GM23338 (cell line): ENCODE measurements at regions not wholly inside any gene's neighbourhood (a gene's known extent, or its start where the extent isn't known, plus 50 kb on each side); places are given as distances from the start of the nearest gene placed in this dataset.

Source experiments
- ATAC-seq: fragments of 200-7000 bp; cut with Tn5 transposase; 3 replicates; pipeline ENCODE4 v1.9.1; 2020
- DNase-seq: peaks from one replicate; pipeline ENCODE4 v3.0.0-alpha.2; 2015; ENCODE audit warnings: low spot score
- H2AFZ ChIP-seq: fragments of 200-600 bp; sonication (generic); 2 replicates; pipeline ENCODE4 v1.8.0; 2016; ENCODE audit warnings: antibody characterized with exemption, mild to moderate bottlenecking, moderate library complexity
- H3F3A ChIP-seq: fragments of 200-600 bp; sonication (generic); replicated peaks from 2 replicates; pipeline ENCODE4 v1.8.0; 2017; ENCODE audit warnings: antibody characterized with exemption, mixed run types, low read depth
- H3K27ac ChIP-seq: fragments of 200-600 bp; sonication (generic); 2 replicates; pipeline ENCODE4 v1.6.1; 2016; ENCODE audit warnings: low read depth
- H3K27me3 ChIP-seq: fragments of 200-600 bp; sonication (generic); 2 replicates; pipeline ENCODE4 v1.8.0; 2016; ENCODE audit warnings: mild to moderate bottlenecking, mixed run types, moderate library complexity; ENCODE audit not compliant: insufficient read depth
- H3K36me3 ChIP-seq: fragments of 200-600 bp; sonication (generic); 2 replicates; pipeline ENCODE4 v1.8.0; 2016; ENCODE audit warnings: mild to moderate bottlenecking; ENCODE audit not compliant: insufficient read depth
- H3K4me1 ChIP-seq: fragments of 200-600 bp; sonication (generic); 2 replicates; pipeline ENCODE4 v1.8.0; 2016; ENCODE audit warnings: mild to moderate bottlenecking, moderate library complexity; ENCODE audit not compliant: insufficient read depth
- H3K4me2 ChIP-seq: fragments of 200-600 bp; sonication (generic); 2 replicates; pipeline ENCODE4 v1.7.1; 2017; ENCODE audit warnings: mixed run types
- H3K4me3 ChIP-seq: fragments of 200-600 bp; sonication (generic); 2 replicates; pipeline ENCODE4 v1.6.1; 2016; ENCODE audit warnings: mixed run types
- H3K79me2 ChIP-seq: fragments of 200-600 bp; sonication (generic); replicated peaks from 2 replicates; pipeline ENCODE4 v1.8.0; 2017; ENCODE audit warnings: mild to moderate bottlenecking; ENCODE audit not compliant: insufficient read depth
- H3K9me2 ChIP-seq: fragments of 200-600 bp; sonication (generic); 2 replicates; pipeline ENCODE4 v1.8.0; 2017; ENCODE audit not compliant: insufficient read depth
- H4K20me1 ChIP-seq: fragments of 200-600 bp; sonication (generic); replicated peaks from 2 replicates; pipeline ENCODE4 v1.8.0; 2017; ENCODE audit warnings: mild to moderate bottlenecking; ENCODE audit not compliant: insufficient read depth
- H3K27ac Mint-ChIP-seq: 2 replicates; pipeline ENCODE4 v1.8.0; 2020; ENCODE audit warnings: inconsistent platforms, mild to moderate bottlenecking, moderate library complexity, mixed read lengths
- H3K27me3 Mint-ChIP-seq: 3 replicates; pipeline ENCODE4 v1.8.0; 2022; ENCODE audit warnings: low read depth, mild to moderate bottlenecking, moderate library complexity, mixed read lengths, inconsistent platforms; ENCODE audit not compliant: insufficient read depth, poor library complexity
- H3K36me3 Mint-ChIP-seq: 3 replicates; pipeline ENCODE4 v1.8.0; 2021; ENCODE audit warnings: low read depth, mild to moderate bottlenecking, inconsistent platforms, moderate library complexity, mixed read lengths
- H3K4me1 Mint-ChIP-seq: 3 replicates; pipeline ENCODE4 v1.8.0; 2020; ENCODE audit warnings: mild to moderate bottlenecking, inconsistent platforms, mixed read lengths
- H3K4me3 Mint-ChIP-seq: 3 replicates; pipeline ENCODE4 v1.8.0; 2021; ENCODE audit warnings: moderate library complexity, mild to moderate bottlenecking, inconsistent platforms, mixed read lengths
- H3K9me3 Mint-ChIP-seq: 3 replicates; pipeline ENCODE4 v1.8.0; 2020; ENCODE audit warnings: moderate library complexity, mild to moderate bottlenecking, inconsistent platforms, mixed read lengths
- CREB1 ChIP-seq: fragments of 250-450 bp; sonication (Bioruptor Pico); IDR thresholded peaks from 2 replicates; pipeline ENCODE4 v1.5.0; 2020; ENCODE audit warnings: low read depth, mild to moderate bottlenecking, moderate library complexity
- CTCF ChIP-seq, 2 experiments: fragments of 200-600 bp in 1 of 2; sonication (generic) in 1 of 2; conservative IDR thresholded peaks; 2 replicates each; pipeline versions ENCODE4 v1.5.1 to v1.6.1; 2016 to 2017; ENCODE audit warnings: antibody characterized with exemption in 2 of 2, low read depth in 2 of 2, mild to moderate bottlenecking in 2 of 2, moderate library complexity in 1 of 2
- ETS1 ChIP-seq: IDR thresholded peaks from 2 replicates; pipeline ENCODE4 v1.6.1; 2016; ENCODE audit warnings: antibody characterized with exemption
- EZH2 ChIP-seq: fragments of 200-600 bp; sonication (generic); IDR thresholded peaks from one replicate; pipeline ENCODE4 v1.8.0; 2017; ENCODE audit warnings: antibody characterized with exemption, mild to moderate bottlenecking, low read depth; ENCODE audit not compliant: unreplicated experiment
- EZH2phosphoT487 ChIP-seq: fragments of 200-600 bp; sonication (generic); IDR thresholded peaks from one replicate; pipeline ENCODE4 v1.8.1; 2018; ENCODE audit warnings: antibody characterized with exemption; ENCODE audit not compliant: unreplicated experiment
- JUNB ChIP-seq: IDR thresholded peaks from one replicate; pipeline ENCODE4 v1.6.1; 2016; ENCODE audit warnings: antibody characterized with exemption; ENCODE audit not compliant: unreplicated experiment
- NANOG ChIP-seq: IDR thresholded peaks from 2 replicates; pipeline ENCODE4 v1.6.1; 2016; ENCODE audit warnings: antibody characterized with exemption, borderline replicate concordance
- POLR2AphosphoS5 ChIP-seq: IDR thresholded peaks from 2 replicates; pipeline ENCODE4 v1.6.1; 2016; ENCODE audit warnings: antibody characterized with exemption, low read depth
- REST ChIP-seq: IDR thresholded peaks from one replicate; pipeline ENCODE4 v1.6.1; 2018; ENCODE audit warnings: antibody characterized with exemption; ENCODE audit not compliant: unreplicated experiment
- STAT1 ChIP-seq: IDR thresholded peaks from one replicate; pipeline ENCODE4 v1.6.1; 2016; ENCODE audit warnings: antibody characterized with exemption; ENCODE audit not compliant: unreplicated experiment
- ZNF114 ChIP-seq: fragments of 250-450 bp; sonication (Bioruptor Pico); IDR thresholded peaks from 2 replicates; pipeline ENCODE4 v1.5.0; 2020; ENCODE audit warnings: mild to moderate bottlenecking, moderate library complexity
- ZNF331 ChIP-seq: fragments of 250-450 bp; sonication (Bioruptor Pico); IDR thresholded peaks from 2 replicates; pipeline ENCODE4 v1.5.0; 2020; ENCODE audit warnings: low read depth, mild to moderate bottlenecking, moderate library complexity
- ZNF462 ChIP-seq: fragments of 250-450 bp; sonication (Bioruptor Pico); IDR thresholded peaks from 2 replicates; pipeline ENCODE4 v1.5.0; 2020; ENCODE audit warnings: mild to moderate bottlenecking, moderate library complexity

DNA sequence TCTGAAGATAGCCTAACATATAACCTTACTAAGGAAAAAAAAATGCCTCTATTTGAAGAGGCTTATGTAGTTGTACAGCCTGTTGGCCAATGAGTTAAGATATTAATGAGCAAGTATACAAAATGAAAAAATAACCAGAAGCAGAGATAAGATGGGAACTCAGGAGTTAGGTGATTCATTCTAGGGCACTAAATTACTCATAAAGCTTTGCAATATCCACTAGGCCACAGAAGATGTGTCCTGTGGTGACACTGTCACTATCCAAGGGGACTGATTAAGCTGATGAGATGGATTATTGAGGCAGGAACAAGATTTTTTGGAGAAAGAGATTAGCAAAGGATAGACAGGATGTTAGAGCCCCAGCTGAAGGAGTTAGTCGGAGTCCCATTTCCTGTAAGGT is 99.6 kb downstream of the LIG4 start:
- H3K4me3 ChIP-seq = no peak overlapping the region
- DNase-seq = no peak
- no peaks in the 10 kb centered on the region for H3K36me3 ChIP-seq
- TF ChIP-seq POLR2AphosphoS5 = no peak
- no peak for TF ChIP-seq ETS1
- no peak for TF ChIP-seq JUNB
- no peak for TF ChIP-seq NANOG
- TF ChIP-seq CREB1 (CRISPR knock-in tag) = no peak
- TF ChIP-seq STAT1 = no peak
- no peak for TF ChIP-seq REST
- no peak for TF ChIP-seq EZH2phosphoT487
- no peak for TF ChIP-seq ZNF331 (CRISPR knock-in tag)
- no peak for TF ChIP-seq ZNF114 (CRISPR knock-in tag)
- TF ChIP-seq CTCF (conservative IDR thresholded peaks at IDR 0.05; ENCODE audit: low read depth in 2 of 2) = no peak
- TF ChIP-seq EZH2 = no peak
- no peak for TF ChIP-seq ZNF462
- no peaks in the 10 kb centered on the region for H3K79me2 ChIP-seq
- H3K36me3 Mint-ChIP-seq = no peaks in the 10 kb centered on the region
- H3K27ac Mint-ChIP-seq = no peak overlapping the region
- H3F3A ChIP-seq = no peaks in the 10 kb centered on the region
- no peaks in the 10 kb centered on the region for H4K20me1 ChIP-seq
- no peak overlapping the region for H3K27ac ChIP-seq
- no peaks in the 10 kb centered on the region for H3K27me3 ChIP-seq
- H2AFZ ChIP-seq = no peak overlapping the region
- H3K27me3 Mint-ChIP-seq = no peaks in the 10 kb centered on the region
- ATAC-seq = no peak
- no peaks in the 10 kb centered on the region for H3K9me2 ChIP-seq
- peaks cover 5% of the 10 kb centered on the region; the same call in 1 of the 2 replicates for H3K4me1 ChIP-seq
- peaks cover 5% of the 10 kb centered on the region for H3K4me1 Mint-ChIP-seq
- no peak overlapping the region for H3K4me2 ChIP-seq
- H3K9me3 Mint-ChIP-seq = no peaks in the 10 kb centered on the region
- no peak overlapping the region for H3K4me3 Mint-ChIP-seq
